Peyer's patch (tissue), 4 donors: ENCODE measurements at regions not wholly inside any gene's neighbourhood (a gene's known extent, or its start where the extent isn't known, plus 50 kb on each side); places are given as distances from the start of the nearest gene placed in this dataset.

Source experiments
- DNase-seq, 3 donors: peaks; one replicate each; pipeline ENCODE4 v3.0.0-alpha.2; 2017 to 2019
- H3K27ac ChIP-seq, 4 donors: fragments of 200-600 bp; sonication (generic); one replicate each; pipeline ENCODE4 v1.5.1; 2016 to 2019
- H3K27me3 ChIP-seq, 2 donors: fragments of 200-600 bp; sonication (generic); one replicate each; pipeline ENCODE4 v1.5.1; 2019
- H3K36me3 ChIP-seq, 3 donors: fragments of 200-600 bp; sonication (generic); one replicate each; pipeline ENCODE4 v1.5.1; 2016 to 2019
- H3K4me1 ChIP-seq, 4 donors: fragments of 200-600 bp; sonication (generic); one replicate each; pipeline ENCODE4 v1.5.1; 2016 to 2019
- H3K4me3 ChIP-seq, 4 donors: fragments of 200-600 bp; sonication (generic); 1 replicate in 3 of 4; 2 replicates in 1 of 4; pipeline ENCODE4 v1.5.1; 2016 to 2019; ENCODE audit warnings: mild to moderate bottlenecking in 1 of 4
- H3K9me3 ChIP-seq, 4 donors: fragments of 200-600 bp; sonication (generic); one replicate each; pipeline ENCODE4 v1.5.1; 2016 to 2019; ENCODE audit warnings: mild to moderate bottlenecking in 1 of 4
- CTCF ChIP-seq, 6 experiments: fragments of 450-650 bp in 4 of 6; fragments of 200-600 bp in 2 of 6; sonication (generic) in 1 of 6; IDR thresholded peaks; one replicate each; pipeline ENCODE4 v1.5.1; 2017 to 2019; ENCODE audit warnings: antibody characterized with exemption in 6 of 6, mild to moderate bottlenecking in 3 of 6, moderate library complexity in 1 of 6
- POLR2A ChIP-seq, 2 donors: fragments of 450-650 bp; IDR thresholded peaks; one replicate each; pipeline ENCODE4 v1.5.1; 2017; ENCODE audit warnings: antibody characterized with exemption in 2 of 2, mild to moderate bottlenecking in 2 of 2, moderate library complexity in 2 of 2

- DNase-seq, result no peak
- H3K9me3 ChIP-seq, result no peaks in the 10 kb centered on the region
- no peaks in the 10 kb centered on the region for H3K4me1 ChIP-seq
- no peak overlapping the region for H3K4me3 ChIP-seq
- H3K27ac ChIP-seq, result no peak overlapping the region
- no peak for TF ChIP-seq CTCF (IDR thresholded peaks at IDR 0.05)
- TF ChIP-seq POLR2A (IDR thresholded peaks at IDR 0.05), result no peak
- H3K36me3 ChIP-seq, result no peaks in the 10 kb centered on the region
- H3K27me3 ChIP-seq, result no peaks in the 10 kb centered on the region
Observed at GRCh38 chr15:79186616-79187015, 95.9 kb upstream of the ANKRD34C start.

- TF ChIP-seq POLR2A (IDR thresholded peaks at IDR 0.05) (no peak), CTCF (IDR thresholded peaks at IDR 0.05) (no peak)
- Histone ChIP-seq H3K4me1 (no peaks in the 10 kb centered on the region), H3K27ac (no peak overlapping the region), H3K27me3 (no peaks in the 10 kb centered on the region), H3K4me3 (no peak overlapping the region), H3K36me3 (no peaks in the 10 kb centered on the region), H3K9me3 (no peaks in the 10 kb centered on the region)
- DNase-seq, result no peak
Observed at GRCh38 chr15:79185199-79185598, 94.6 kb upstream of the RASGRF1 start.

GRCh38 chr15:79184465-79184892, 93.9 kb upstream of the RASGRF1 start:
- Histone ChIP-seq H3K4me3 (no peak overlapping the region), H3K36me3 (no peaks in the 10 kb centered on the region), H3K27me3 (no peaks in the 10 kb centered on the region), H3K9me3 (no peaks in the 10 kb centered on the region), H3K27ac (no peak overlapping the region), H3K4me1 (no peaks in the 10 kb centered on the region)
- peak; percentile 61 to 90 (median 76) for DNase-seq
- TF ChIP-seq POLR2A (IDR thresholded peaks at IDR 0.05), result no peak
- peak; percentile 75 to 95 (median 84) for TF ChIP-seq CTCF (IDR thresholded peaks at IDR 0.05)

- DNase-seq, result no peak
- H3K36me3 ChIP-seq, result no peaks in the 10 kb centered on the region
- no peaks in the 10 kb centered on the region for H3K9me3 ChIP-seq
- no peak overlapping the region for H3K4me3 ChIP-seq
- H3K4me1 ChIP-seq, result no peaks in the 10 kb centered on the region
- H3K27me3 ChIP-seq, result no peaks in the 10 kb centered on the region
- H3K27ac ChIP-seq, result no peak overlapping the region
- TF ChIP-seq POLR2A (IDR thresholded peaks at IDR 0.05) (no peak), CTCF (IDR thresholded peaks at IDR 0.05) (no peak)
Observed at GRCh38 chr15:79180318-79180717, 89.7 kb upstream of the RASGRF1 start.

GRCh38 chr15:79179597-79179996, 89.0 kb upstream of the RASGRF1 start:
- Histone ChIP-seq H3K4me1 (no peaks in the 10 kb centered on the region), H3K27me3 (no peaks in the 10 kb centered on the region), H3K27ac (no peak overlapping the region), H3K9me3 (no peaks in the 10 kb centered on the region), H3K36me3 (no peaks in the 10 kb centered on the region), H3K4me3 (no peak overlapping the region)
- no peak for DNase-seq
- TF ChIP-seq CTCF (IDR thresholded peaks at IDR 0.05) (no peak), POLR2A (IDR thresholded peaks at IDR 0.05) (no peak)

- Histone ChIP-seq H3K4me3 (no peak overlapping the region), H3K9me3 (no peaks in the 10 kb centered on the region), H3K36me3 (no peaks in the 10 kb centered on the region), H3K27ac (no peak overlapping the region), H3K27me3 (no peaks in the 10 kb centered on the region), H3K4me1 (no peaks in the 10 kb centered on the region)
- DNase-seq, result no peak
- no peak for TF ChIP-seq POLR2A (IDR thresholded peaks at IDR 0.05)
- TF ChIP-seq CTCF (IDR thresholded peaks at IDR 0.05), result no peak
Observed at GRCh38 chr15:79179108-79179561, 88.6 kb upstream of the RASGRF1 start.
